Kidney capillary endothelial cell (primary cell): ENCODE measurements at regions not wholly inside any gene's neighbourhood (a gene's known extent, or its start where the extent isn't known, plus 50 kb on each side); places are given as distances from the start of the nearest gene placed in this dataset.
"Not testable (repeated sequence)": the region's sequence is repeated elsewhere in the genome, so short reads cannot be mapped to it uniquely, and the experiment has no call there.

ENCODE experiments used
- DNase-seq: peaks from one replicate; pipeline ENCODE4 v3.0.0-alpha.2; 2018; ENCODE audit warnings: low spot score

- DNase-seq, result no peak
Observed at GRCh38 chr1:221994939-221995338, 253.1 kb upstream of the DUSP10 start.

DNA sequence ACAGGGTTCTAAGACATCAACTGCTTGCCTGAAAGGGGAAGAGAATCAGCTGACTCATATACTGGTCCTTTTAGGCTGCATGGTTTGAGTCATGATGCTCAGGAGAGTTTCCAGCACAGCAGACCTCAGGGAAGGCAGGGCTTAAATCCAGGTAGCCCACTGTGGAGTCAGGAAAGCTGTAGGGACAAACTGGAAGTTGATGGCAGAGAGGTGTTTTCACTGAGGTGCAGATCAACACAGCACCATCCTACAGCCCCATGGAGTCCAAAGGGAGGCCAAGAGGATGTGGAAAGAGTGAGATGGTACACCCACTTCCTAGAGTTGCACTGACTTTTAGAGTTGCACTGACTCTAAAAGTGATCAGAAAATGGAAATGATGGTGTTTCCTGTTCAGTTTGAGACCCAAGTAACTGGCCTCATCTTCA, 252.4 kb upstream of the DUSP10 start:
- no peak for DNase-seq

- no peak for DNase-seq
Observed at GRCh38 chr1:221993444-221993948, 251.6 kb upstream of the DUSP10 start.

DNA sequence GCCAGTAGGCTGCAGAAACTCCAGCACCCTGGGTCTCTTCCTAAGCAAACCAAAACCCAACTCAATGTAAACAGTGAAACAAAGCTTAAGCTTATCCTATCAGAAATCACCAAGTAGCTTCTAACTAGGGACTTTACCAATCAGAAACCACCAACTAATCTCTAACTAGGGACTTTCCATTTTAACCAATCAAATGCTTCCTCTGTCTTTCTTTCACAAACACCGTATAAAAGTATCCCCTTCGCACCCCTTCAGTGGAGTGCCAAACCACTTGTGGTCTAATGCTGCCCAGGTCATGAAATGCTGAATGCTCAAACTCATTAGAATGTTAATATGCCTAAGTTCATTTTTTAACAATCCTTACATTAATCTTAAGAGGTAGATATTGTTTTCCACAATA, 250.5 kb upstream of the DUSP10 start:
- DNase-seq, result no peak

- DNase-seq, result no peak
Observed at GRCh38 chr1:221991221-221991620, 249.3 kb upstream of the DUSP10 start.

GRCh38 chr1:221989741-221990140, 247.9 kb upstream of the DUSP10 start:
- no peak for DNase-seq

DNA sequence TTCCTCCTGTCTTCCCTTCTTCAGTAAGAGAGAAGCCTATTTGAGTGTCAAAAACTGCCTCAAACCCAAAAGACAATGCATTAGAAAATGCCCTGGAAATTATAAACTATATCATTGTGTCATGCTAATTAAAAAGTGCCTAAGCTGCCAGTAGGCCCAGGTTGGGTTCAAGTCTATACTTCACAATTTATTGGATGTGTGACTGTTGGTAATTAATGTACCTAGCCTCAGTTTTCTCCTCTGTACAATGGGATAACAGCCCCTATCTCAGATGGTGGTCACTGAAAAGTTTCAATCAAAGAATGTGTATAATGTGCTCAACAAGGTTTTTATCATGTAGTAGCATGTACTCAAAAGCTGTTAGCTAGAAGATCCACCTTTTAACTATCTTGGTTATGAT, 246.9 kb upstream of the DUSP10 start:
- DNase-seq, result no peak

DNA sequence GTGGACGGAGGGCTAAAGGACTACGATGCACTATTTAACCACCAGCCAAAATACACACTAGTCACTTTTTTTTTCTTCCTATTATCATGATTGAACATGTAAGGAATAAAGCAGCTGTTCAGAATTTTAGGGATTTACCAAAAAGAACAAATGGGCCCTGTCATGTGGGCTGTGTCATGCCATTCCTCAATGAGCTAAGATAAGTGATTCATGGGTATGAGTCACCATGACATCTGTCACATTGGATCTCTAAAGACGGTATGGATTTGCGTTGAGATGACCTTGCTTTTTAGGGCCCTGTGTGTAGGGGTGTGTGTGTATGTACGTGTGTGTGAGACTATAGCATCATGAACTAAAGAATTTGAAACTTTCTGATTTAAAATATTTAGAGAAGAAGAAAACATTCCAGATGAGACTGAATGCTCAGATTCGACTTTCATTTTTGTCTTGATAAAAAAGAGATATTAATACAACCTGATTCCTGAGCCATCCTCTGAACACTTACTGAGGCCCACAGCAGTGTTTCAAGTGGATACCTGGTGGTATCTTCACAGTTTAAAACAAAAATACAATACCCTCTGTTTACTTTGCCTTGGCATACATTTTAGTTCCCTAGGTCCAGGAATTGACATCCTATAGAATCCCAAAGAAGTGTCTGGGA, 246.1 kb upstream of the DUSP10 start:
- DNase-seq, result peak; percentile 33

DNA sequence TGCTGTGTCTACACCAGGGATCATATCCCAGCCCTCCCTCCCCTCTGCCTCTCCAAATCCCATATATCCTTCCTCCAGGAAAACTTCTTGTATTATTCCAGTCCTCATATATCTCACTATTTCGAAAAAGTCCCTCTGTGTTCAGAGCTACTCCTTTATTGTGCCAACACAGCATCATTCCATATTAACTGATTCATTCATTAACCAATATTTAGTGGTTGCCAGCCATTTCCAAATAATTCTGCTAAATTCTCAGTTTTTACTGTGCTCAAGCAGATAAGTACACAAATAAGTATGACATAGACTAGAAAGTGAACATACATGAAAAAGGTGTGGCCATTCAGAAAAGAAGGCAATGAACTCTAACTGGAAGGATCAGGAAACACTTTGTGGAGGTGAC, 241.6 kb upstream of the DUSP10 start:
- DNase-seq, result no peak

DNA sequence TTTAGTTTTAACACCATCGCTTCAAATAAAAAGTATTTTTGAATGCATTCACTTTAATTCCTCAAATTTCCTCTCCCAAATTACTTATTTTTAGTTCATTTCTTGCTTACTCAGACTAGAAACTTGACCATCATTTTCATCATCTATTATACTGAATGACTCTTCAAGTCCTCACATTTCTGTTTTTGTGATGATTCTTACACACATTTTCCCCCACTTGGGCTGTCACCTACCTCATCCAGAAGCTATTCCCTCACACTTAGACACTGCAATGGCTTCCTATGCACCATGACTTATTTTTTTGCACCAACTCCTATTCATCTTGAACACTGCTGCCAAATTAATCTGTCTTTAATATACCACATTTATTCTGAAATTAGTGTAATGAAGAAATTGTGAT, 239.6 kb upstream of the DUSP10 start:
- no peak for DNase-seq

DNA sequence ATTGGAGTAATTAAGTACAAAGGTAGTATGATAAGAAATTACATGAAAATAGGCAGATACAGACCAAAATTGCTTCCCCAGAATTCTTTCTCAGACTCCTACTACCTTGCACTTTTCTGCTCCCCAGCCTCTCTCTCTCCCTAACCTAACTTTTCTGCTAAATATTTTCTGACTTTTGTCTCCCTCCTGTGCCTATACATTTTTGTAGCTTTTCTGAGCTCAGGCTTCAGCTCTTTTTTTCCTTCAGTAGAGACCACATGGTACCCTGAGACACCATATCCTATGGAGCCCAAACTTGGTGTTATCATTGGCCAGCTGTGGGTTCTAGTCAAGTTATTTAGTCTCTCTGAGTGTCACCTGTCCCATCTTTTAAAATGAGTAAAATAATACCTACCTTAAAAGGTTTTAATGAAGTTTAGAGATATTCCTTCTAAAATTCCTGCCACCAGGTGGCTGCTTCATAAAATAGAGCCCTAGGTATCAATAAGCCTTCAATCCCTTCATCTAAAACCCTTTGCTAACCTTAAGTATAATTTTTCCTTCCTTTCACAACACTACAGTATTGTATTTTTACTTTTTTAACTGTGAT, 237.6 kb upstream of the DUSP10 start:
- DNase-seq, result no peak

DNA sequence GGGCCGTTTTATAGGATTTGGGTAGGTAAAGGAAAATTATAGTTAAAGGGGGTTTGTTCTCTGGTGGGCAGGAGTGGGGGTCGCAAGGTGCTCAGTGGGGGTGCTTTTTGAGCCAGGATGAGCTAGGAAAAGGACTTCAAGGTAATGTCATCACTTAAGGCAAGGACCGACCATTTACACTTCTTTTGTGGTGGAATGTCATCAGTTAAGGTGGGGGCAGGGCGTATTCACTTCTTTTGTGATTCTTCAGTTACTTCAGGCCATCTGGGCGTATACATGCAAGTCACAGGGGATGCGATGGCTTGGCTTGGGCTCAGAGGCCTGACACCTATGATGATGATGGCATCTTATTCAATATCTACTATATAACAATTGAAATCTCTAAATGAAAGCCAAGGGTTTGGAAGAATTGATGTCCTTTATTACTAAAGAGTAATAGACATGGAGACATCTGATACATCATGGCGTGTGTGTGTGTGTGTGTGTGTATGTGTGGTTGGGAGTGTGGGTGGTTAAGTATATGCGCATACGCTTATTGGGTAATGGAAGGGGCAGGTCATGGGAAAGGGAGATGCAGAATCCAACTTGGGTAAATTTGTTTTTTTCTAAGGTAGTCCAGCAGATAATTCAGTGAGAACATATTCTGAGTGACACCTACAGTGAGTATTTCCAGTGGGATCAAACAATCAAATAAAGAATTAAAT, 236.9 kb upstream of the DUSP10 start:
- not testable (repeated sequence) for DNase-seq

DNA sequence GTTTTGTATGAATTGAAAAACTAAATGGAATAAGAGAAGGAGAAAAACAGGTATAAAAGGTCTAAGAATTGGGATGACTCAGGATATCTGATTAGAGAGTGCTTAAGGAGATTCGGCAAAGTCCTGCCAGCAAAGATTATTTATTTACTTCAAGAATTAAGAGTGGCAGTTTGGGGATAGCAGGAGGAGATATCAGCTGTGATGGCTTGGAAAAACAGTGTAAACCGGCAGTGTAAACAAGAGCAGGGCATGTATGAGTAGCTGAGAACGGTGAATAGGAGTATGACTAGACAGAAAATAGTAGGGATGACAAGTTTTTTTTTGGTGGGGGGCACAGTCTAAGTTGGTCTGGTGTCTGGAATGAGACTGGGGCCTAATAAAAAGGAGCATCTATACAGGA, 231.9 kb upstream of the DUSP10 start:
- not testable (repeated sequence) for DNase-seq

GRCh38 chr1:221972276-221973235, 230.7 kb upstream of the DUSP10 start:
- no peak for DNase-seq

DNA sequence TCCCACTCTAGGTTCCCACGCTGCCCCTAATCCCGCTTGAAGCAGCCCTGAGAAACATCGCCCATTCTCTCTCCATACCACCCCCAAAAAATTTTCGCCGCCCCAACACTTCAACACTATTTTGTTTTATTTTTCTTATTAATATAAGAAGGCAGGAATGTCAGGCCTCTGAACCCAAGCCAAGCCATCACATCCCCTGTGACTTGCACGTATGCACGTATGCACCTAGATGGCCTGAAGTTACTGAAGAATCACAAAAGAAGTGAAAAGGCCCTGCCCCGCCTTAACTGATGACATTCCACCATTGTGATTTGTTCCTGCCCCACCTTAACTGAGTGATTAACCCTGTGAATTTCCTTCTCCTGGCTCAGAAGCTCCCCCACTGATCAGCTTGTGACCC, 229.1 kb upstream of the DUSP10 start:
- not testable (repeated sequence) for DNase-seq

- DNase-seq, result not testable (repeated sequence)
Observed at GRCh38 chr1:221969298-221969858, 227.5 kb upstream of the DUSP10 start.

DNA sequence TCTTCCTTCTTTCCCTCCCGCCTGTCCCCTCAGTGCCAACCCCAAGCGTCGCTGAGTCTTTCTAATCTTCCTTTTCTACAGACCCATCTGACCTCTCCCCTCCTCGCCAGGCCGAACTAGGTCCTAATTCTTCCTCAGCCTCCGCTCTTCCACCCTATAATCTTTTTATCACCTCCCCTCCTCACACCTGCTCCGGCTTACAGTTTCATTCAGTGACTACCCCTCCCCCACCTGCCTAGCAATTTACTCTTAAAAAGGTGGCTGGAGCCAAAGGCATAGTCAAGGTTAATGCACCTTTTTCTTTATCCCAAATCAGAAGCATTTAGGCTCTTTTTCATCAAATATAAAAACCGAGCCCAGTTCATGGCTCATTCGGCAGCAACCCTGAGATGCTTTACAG, 225.6 kb upstream of the DUSP10 start:
- DNase-seq, result not testable (repeated sequence)

- not testable (repeated sequence) for DNase-seq
Observed at GRCh38 chr1:221966888-221967287, 225.0 kb upstream of the DUSP10 start.

GRCh38 chr1:221965891-221966290, 224.0 kb upstream of the DUSP10 start:
- not testable (repeated sequence) for DNase-seq

- no peak for DNase-seq
Observed at GRCh38 chr1:221965252-221965651, 223.4 kb upstream of the DUSP10 start.

GRCh38 chr1:221963742-221964141, 221.9 kb upstream of the DUSP10 start:
- DNase-seq, result no peak

DNA sequence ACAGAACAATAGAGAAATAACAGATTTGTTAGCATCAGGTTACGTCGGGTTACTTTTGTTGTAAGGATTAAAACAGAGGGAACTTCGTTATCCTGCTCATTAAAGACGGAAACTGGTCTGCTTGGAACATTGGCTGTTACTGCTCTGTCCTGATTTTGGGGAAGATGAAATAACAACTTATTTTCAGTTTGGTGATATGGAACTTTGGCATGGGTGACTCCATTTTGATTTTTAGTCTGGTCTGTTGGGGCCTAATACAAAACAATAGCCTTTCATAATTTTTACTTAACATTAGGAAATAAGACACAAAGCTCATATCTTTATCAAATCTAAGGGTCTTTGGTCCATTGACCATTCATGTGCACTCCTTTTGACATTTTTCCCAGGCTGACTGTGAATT, 220.5 kb upstream of the DUSP10 start:
- no peak for DNase-seq
